Epithelial cell of esophagus (primary cell): ENCODE measurements at regions not wholly inside any gene's neighbourhood (a gene's known extent, or its start where the extent isn't known, plus 50 kb on each side); places are given as distances from the start of the nearest gene placed in this dataset.

ENCODE experiments used
- DNase-seq: peaks from one replicate; pipeline ENCODE4 v3.0.0; 2010; ENCODE audit warnings: low read depth
- H3K4me3 ChIP-seq: 2 replicates; pipeline ENCODE4 v1.5.1; 2011; ENCODE audit warnings: mild to moderate bottlenecking, low read length, control low read depth
- TF ChIP-seq, protein P1 (sequence below): IDR thresholded peaks from 2 replicates; pipeline ENCODE4 v1.5.1; 2011; ENCODE audit warnings: low read depth, mild to moderate bottlenecking, low read length, control low read depth, inconsistent platforms; ENCODE audit not compliant: insufficient read depth; ENCODE audit errors: missing control alignments

DNA sequence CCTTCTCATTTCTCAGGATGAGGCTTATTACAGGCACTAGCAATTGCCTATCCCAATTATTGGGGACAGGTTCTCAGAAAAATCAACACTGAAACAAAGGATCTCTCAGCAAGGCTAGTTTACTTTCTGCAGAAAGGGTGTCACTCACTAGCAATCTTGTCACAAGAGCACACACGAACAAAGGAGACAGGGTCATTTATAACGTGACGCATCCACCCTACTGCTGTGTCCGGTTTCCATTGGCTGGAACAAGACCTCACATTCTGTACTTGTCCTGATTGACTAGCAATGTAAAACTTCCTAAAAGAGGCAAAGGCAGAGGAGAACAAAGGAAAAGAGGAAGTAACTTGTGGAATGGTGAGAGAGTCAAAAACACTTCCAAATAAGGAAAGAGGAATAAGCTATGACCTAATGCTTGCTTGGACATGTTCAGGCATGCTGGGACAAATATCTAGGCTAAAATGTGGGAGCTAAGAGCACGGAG is 160.2 kb upstream of the STXBP5 start:
- H3K4me3 ChIP-seq, result no peak overlapping the region
- TF ChIP-seq, protein P1, sequence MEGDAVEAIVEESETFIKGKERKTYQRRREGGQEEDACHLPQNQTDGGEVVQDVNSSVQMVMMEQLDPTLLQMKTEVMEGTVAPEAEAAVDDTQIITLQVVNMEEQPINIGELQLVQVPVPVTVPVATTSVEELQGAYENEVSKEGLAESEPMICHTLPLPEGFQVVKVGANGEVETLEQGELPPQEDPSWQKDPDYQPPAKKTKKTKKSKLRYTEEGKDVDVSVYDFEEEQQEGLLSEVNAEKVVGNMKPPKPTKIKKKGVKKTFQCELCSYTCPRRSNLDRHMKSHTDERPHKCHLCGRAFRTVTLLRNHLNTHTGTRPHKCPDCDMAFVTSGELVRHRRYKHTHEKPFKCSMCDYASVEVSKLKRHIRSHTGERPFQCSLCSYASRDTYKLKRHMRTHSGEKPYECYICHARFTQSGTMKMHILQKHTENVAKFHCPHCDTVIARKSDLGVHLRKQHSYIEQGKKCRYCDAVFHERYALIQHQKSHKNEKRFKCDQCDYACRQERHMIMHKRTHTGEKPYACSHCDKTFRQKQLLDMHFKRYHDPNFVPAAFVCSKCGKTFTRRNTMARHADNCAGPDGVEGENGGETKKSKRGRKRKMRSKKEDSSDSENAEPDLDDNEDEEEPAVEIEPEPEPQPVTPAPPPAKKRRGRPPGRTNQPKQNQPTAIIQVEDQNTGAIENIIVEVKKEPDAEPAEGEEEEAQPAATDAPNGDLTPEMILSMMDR, result no peak
- DNase-seq, result peak; percentile 61

DNA sequence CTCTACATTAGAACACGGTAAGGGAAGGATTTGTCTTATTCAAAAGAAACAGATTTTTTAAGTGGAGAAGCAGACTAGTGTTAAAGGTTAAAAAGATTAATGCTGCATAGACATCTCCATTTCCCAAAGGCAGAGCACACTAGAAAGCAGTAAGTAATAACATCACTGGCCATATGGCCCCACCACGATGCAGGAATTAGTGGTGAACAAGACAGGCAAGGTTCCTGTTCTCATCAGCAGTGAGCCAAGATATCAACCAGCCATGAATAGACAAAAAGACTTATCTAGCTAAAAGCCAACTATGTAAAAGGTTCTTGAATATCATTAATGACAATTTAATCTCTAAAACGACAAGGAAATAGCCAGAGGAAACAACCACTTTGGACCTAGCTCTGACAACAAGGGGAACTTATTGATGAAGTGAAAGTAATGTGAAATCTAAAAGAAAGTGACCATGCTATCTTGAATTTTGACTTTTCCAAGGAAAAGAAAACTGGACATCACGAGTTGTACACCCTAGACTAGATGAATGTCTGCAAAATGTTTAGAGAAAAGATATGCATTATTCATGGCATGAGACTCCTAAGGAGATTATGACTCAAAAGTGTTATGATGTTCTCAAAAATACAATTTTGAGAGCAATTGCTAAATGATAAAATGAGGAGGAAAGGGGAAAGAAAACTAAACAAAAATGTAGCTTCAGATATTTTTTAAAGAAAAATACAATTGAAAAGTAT is 157.9 kb upstream of the STXBP5 start:
- TF ChIP-seq, protein P1, result no peak
- no peak for DNase-seq
- no peak overlapping the region for H3K4me3 ChIP-seq

GRCh38 chr6:147048930-147049329 is 155.3 kb upstream of the STXBP5 start:
- TF ChIP-seq, protein P1, result no peak
- H3K4me3 ChIP-seq, result no peak overlapping the region
- DNase-seq, result no peak

DNA sequence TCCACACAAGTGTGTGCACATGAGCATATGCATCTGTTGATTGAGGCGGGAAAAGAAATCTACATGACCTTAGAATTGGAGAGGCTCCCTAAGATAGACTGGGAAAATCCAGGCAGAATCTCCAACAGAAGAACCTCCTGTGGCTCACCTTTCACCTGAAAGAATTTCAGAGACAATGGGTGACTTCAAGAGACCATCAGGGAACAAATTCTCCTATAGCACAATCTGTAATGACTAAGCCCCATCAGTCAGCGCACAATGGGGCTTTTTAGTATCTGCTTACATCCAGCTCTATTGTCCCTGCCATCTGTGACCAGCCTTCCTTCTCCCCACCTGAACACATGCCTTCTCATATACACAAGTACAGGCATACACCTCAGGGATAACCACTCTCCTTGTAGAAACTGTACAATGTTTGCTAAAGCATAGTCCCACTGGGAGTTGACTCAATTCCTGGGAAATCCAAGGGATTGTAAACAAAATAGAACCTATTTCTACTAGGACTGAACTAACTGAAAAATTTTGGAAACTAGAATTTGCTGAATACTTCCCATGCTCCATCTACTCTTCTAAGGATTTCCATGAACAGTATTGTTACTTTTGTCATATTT is 150.8 kb upstream of the STXBP5 start:
- no peak for DNase-seq
- no peak overlapping the region for H3K4me3 ChIP-seq
- TF ChIP-seq, protein P1, result no peak

DNA sequence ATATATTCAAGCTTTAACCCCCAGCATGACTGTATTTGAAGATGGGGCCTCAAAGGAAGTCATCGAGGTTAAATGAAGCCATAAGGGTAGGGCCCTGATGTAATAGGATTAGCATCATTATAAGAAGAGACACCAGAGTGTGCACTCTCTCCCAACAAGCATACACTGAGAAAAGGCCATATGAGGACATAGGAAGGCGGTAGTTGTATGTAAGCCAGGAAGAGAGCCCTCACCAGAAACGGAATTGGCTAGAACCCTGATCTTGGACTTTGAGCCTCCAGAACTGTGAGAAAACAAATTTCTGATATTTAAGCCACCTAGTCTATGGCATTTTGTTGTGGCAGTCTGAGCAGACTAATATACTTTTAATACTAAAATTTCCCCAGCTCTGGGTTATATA is 150.1 kb upstream of the STXBP5 start:
- no peak for DNase-seq
- TF ChIP-seq, protein P1, result no peak
- H3K4me3 ChIP-seq, result no peak overlapping the region

GRCh38 chr6:147054871-147055270 is 149.3 kb upstream of the STXBP5 start:
- TF ChIP-seq, protein P1, result no peak
- no peak overlapping the region for H3K4me3 ChIP-seq
- DNase-seq, result no peak

- TF ChIP-seq, protein P1, result no peak
- no peak for DNase-seq
Observed at GRCh38 chr6:147055821-147056392, 148.3 kb upstream of the STXBP5 start.

More at GRCh38 chr6:147055821-147056392, 148.3 kb upstream of the STXBP5 start:
- H3K4me3 ChIP-seq, result no peak overlapping the region
